DND-41 (cell line): ENCODE measurements at regions not wholly inside any gene's neighbourhood (a gene's known extent, or its start where the extent isn't known, plus 50 kb on each side); places are given as distances from the start of the nearest gene placed in this dataset.
A peak's percentile ranks its signal among the peaks of the same experiment; 100 is the strongest.

Source experiments
- ATAC-seq: fragments of 200-7000 bp; cut with Tn5 transposase; 3 replicates; pipeline ENCODE4 v1.9.1; 2021; ENCODE audit warnings: low read depth; ENCODE audit not compliant: insufficient read depth
- DNase-seq: peaks from one replicate; pipeline ENCODE4 v3.0.0-alpha.2; 2020
- H2AFZ ChIP-seq: 2 replicates; pipeline ENCODE4 v1.6.0; 2012; ENCODE audit warnings: low read depth, low read length
- H3K27ac ChIP-seq: 2 replicates; pipeline ENCODE4 v1.5.1; 2012; ENCODE audit warnings: low read length, inconsistent platforms
- H3K27me3 ChIP-seq: fragments of 200-600 bp; sonication (generic); 2 replicates; pipeline ENCODE4 v1.6.0; 2012; ENCODE audit warnings: low read length, mild to moderate bottlenecking, inconsistent platforms; ENCODE audit not compliant: insufficient read depth, poor library complexity
- H3K36me3 ChIP-seq: 2 replicates; pipeline ENCODE4 v1.5.1; 2012; ENCODE audit warnings: low read length, inconsistent platforms; ENCODE audit not compliant: insufficient read depth
- H3K4me1 ChIP-seq: 2 replicates; pipeline ENCODE4 v1.5.1; 2012; ENCODE audit warnings: mild to moderate bottlenecking, low read length; ENCODE audit not compliant: insufficient read depth
- H3K4me2 ChIP-seq: 2 replicates; pipeline ENCODE4 v1.6.0; 2012; ENCODE audit warnings: mild to moderate bottlenecking, moderate library complexity, low read length, inconsistent platforms; ENCODE audit not compliant: insufficient read depth
- H3K4me3 ChIP-seq, 2 experiments: fragments of 200-600 bp in 1 of 2; shearing (Covaris generic) in 1 of 2; 2 replicates each; pipeline ENCODE4 v1.5.1; 2012 to 2016; ENCODE audit warnings: inconsistent platforms in 2 of 2, low read length in 2 of 2, mild to moderate bottlenecking in 2 of 2, low read depth in 1 of 2, moderate library complexity in 1 of 2
- H3K79me2 ChIP-seq: 2 replicates; pipeline ENCODE4 v1.6.0; 2012; ENCODE audit warnings: low read length, inconsistent platforms; ENCODE audit not compliant: insufficient read depth
- H3K9ac ChIP-seq: 2 replicates; pipeline ENCODE4 v1.6.0; 2012; ENCODE audit warnings: low read depth, mild to moderate bottlenecking, inconsistent platforms, low read length, moderate library complexity
- H3K9me3 ChIP-seq: 2 replicates; pipeline ENCODE4 v1.5.1; 2012; ENCODE audit warnings: low read length, moderate library complexity, mild to moderate bottlenecking, inconsistent platforms; ENCODE audit not compliant: insufficient read depth, severe bottlenecking
- H4K20me1 ChIP-seq: 2 replicates; pipeline ENCODE4 v1.6.0; 2012; ENCODE audit warnings: low read length; ENCODE audit not compliant: insufficient read depth
- CTCF ChIP-seq: IDR thresholded peaks from 2 replicates; pipeline ENCODE4 v1.5.1; 2012; ENCODE audit warnings: borderline replicate concordance, low read length, moderate library complexity, mild to moderate bottlenecking; ENCODE audit not compliant: poor library complexity, severe bottlenecking; ENCODE audit errors: extremely low read depth
- EZH2 ChIP-seq: IDR thresholded peaks from 3 replicates; pipeline ENCODE4 v1.6.1; 2012; ENCODE audit warnings: borderline replicate concordance, low read depth, mild to moderate bottlenecking, moderate library complexity, low read length, inconsistent platforms; ENCODE audit not compliant: severe bottlenecking

- H3K36me3 ChIP-seq: no peaks in the 10 kb centered on the region
- no peak overlapping the region for H3K4me3 ChIP-seq
- no peaks in the 10 kb centered on the region for H3K9me3 ChIP-seq
- H3K27me3 ChIP-seq: no peaks in the 10 kb centered on the region
- ATAC-seq (no peak), DNase-seq (no peak)
- no peak overlapping the region for H2AFZ ChIP-seq
- no peak overlapping the region for H3K9ac ChIP-seq
- H3K4me1 ChIP-seq: peaks cover 40% of the 10 kb centered on the region
- no peak overlapping the region for H3K4me2 ChIP-seq
- TF ChIP-seq EZH2 (no peak), CTCF (no peak)
- no peaks in the 10 kb centered on the region for H4K20me1 ChIP-seq
- no peaks in the 10 kb centered on the region for H3K79me2 ChIP-seq
- H3K27ac ChIP-seq: no peak overlapping the region
Measured at GRCh38 chr5:124461157-124461556, 285.3 kb downstream of the ZNF608 start.

- H3K9ac ChIP-seq: no peak overlapping the region
- ATAC-seq (no peak), DNase-seq (no peak)
- no peak overlapping the region for H2AFZ ChIP-seq
- no peaks in the 10 kb centered on the region for H3K27me3 ChIP-seq
- H3K4me3 ChIP-seq: no peak overlapping the region
- H3K79me2 ChIP-seq: no peaks in the 10 kb centered on the region
- no peaks in the 10 kb centered on the region for H3K36me3 ChIP-seq
- no peak overlapping the region for H3K27ac ChIP-seq
- no peak overlapping the region for H3K4me2 ChIP-seq
- no peaks in the 10 kb centered on the region for H3K9me3 ChIP-seq
- TF ChIP-seq EZH2: no peak
- peaks cover 40% of the 10 kb centered on the region for H3K4me1 ChIP-seq
- no peaks in the 10 kb centered on the region for H4K20me1 ChIP-seq
Measured at GRCh38 chr5:124460642-124461041, 285.8 kb downstream of the ZNF608 start.

GRCh38 chr5:124459984-124460383, 286.5 kb downstream of the ZNF608 start:
- Histone ChIP-seq H3K4me2 (no peak overlapping the region), H3K9ac (no peak overlapping the region), H2AFZ (no peak overlapping the region), H3K27ac (no peak overlapping the region), H4K20me1 (no peaks in the 10 kb centered on the region), H3K79me2 (no peaks in the 10 kb centered on the region), H3K27me3 (no peaks in the 10 kb centered on the region), H3K36me3 (no peaks in the 10 kb centered on the region), H3K9me3 (no peaks in the 10 kb centered on the region), H3K4me1 (peaks cover 40% of the 10 kb centered on the region), H3K4me3 (no peak overlapping the region)
- no peak for DNase-seq
- ATAC-seq: no peak
- TF ChIP-seq CTCF (no peak), EZH2 (no peak)

GRCh38 chr5:124457901-124458300, 288.5 kb downstream of the ZNF608 start:
- DNase-seq: peak; percentile 10
- Histone ChIP-seq H2AFZ (no peak overlapping the region), H3K9me3 (no peaks in the 10 kb centered on the region), H3K36me3 (no peaks in the 10 kb centered on the region), H3K9ac (no peak overlapping the region), H3K4me3 (no peak overlapping the region), H3K27me3 (no peaks in the 10 kb centered on the region), H3K27ac (peak overlapping the region; percentile 41; the same call in 1 of the 2 replicates), H3K79me2 (no peaks in the 10 kb centered on the region), H3K4me1 (peaks cover 40% of the 10 kb centered on the region), H4K20me1 (no peaks in the 10 kb centered on the region), H3K4me2 (peak overlapping the region; percentile 43; the same call in 1 of the 2 replicates)
- TF ChIP-seq CTCF (no peak), EZH2 (no peak)
- ATAC-seq: peak; percentile 79
